Stimulated activated CD4-positive, alpha-beta T cell treated with anti-CD3 and anti-CD28 coated beads, Interleukin-4, amount 100 ng/mL, for 48 hours (primary cell): ENCODE measurements at regions not wholly inside any gene's neighbourhood (a gene's known extent, or its start where the extent isn't known, plus 50 kb on each side); places are given as distances from the start of the nearest gene placed in this dataset.
"Not testable (repeated sequence)": the region's sequence is repeated elsewhere in the genome, so short reads cannot be mapped to it uniquely, and the experiment has no call there.

Experiments
- DNase-seq, 2 donors: peaks; one replicate each; pipeline ENCODE4 v3.0.0-alpha.2; 2020; ENCODE audit warnings: low read depth in 2 of 2

DNA sequence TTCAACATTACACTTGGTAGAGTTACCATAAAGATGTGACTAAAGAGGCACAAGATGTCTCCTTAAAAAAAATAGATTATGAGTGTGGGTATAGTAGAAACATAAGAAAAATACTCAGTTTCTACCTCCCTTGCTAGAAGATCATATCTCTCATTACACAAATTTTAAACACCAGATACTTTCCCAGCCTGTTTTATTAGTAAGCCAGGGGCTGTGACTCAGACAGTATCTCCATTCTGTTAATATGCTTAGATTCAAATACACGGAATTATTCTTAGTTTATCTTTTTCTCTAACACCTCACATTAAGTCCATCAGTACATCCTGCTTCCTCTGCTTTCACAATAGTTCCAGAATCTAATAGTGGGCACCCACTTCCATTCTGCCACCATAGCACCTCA, 561.8 kb upstream of the ADAMTS5 start:
- no peak for DNase-seq

DNA sequence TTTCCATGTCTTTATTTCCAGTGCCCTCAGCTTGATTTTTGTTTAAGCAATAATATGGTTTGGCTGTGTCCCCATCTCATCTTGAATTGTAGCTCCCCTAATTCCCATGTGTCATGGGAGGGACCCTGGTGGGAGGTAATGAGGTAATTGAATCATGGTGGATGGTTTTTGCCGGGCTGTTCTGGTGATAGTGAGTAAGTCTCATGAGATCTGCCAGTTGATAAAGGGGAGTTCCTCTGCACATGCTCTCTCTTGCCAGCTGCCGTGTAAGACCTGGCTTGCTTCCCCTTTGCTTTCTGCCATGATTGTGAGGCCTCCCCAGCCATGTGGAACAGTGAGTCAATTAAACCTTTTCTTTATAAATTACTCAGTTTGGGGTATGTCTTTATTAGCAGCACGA, 559.6 kb upstream of the ADAMTS5 start:
- DNase-seq: no peak

DNA sequence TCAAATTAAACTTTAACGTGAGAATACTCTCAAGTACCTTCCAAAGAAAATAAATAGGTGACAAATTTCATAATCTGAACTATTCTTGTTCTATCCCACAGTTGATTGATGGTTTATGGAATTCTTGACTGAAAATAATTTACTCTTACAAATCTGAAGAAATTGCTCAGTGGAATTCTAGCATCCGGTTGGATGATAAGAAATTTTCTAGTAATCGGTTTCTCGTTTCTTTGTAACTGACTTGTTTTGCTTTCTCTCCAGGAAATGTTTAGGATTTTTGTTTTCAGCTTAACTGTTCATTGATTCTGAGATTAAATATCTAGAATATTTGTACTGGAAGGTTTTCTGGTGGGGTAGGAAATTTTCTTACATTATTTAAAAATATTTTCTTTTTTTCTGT, 558.9 kb upstream of the ADAMTS5 start:
- DNase-seq: no peak

GRCh38 chr21:27519361-27519760, 552.5 kb upstream of the ADAMTS5 start:
- DNase-seq: no peak

GRCh38 chr21:27517177-27517576, 550.3 kb upstream of the ADAMTS5 start:
- DNase-seq: not testable (repeated sequence)

DNA sequence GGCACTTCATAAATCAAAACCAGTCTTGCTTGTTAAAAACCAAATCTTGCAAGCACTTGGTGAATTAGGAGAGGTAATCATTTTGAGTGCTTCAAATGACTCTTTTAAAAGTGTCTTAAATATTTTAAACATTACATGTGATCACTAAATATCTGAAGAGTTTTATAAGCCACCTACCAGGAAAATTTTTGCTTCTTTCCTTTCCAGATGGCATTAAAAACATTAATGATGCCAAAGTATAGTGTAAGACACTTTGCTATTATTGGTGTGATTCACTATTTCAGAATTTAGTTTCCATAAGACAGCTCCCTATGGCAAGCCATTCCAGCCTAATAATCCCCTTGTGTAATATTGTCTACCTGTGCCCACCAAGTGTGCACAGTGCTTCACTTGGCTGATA, 548.8 kb upstream of the ADAMTS5 start:
- DNase-seq: no peak

DNA sequence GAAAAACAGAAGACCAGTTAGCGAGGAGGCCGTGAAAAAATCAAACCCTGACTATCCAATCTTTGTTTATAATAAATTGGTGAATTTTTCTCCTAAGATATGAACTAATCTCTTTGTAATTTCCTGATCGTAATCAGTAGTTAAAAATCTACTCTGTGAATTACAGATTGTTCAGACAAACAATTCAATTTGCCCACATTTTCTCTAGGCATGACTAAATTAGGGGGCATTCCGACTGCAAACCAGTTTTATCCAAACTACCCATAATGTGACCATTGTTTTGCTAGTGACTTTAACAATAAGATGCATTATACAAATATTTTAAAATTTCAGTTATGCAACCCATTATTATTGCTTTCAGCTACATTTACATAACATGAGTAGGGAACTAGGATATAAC, 546.9 kb upstream of the ADAMTS5 start:
- DNase-seq: no peak

DNA sequence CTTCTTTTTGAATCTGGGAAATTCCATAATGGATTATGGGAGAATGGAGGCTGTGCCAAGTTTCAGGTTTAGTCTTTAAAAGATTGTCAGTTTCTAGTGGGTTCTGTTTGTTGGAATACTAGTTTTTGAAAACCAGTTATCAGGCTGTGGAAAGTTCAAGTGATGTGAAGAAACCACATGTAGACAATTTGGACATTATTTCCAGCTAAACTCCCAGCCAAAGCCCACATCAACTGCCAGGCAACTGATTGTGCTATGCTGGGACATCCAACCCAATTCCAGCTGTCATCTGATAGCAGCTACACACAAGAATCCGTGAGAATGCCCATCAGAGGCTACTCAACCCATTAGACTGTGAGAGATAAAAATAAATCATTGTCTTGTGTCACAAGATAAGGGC, 546.1 kb upstream of the ADAMTS5 start:
- no peak for DNase-seq

DNA sequence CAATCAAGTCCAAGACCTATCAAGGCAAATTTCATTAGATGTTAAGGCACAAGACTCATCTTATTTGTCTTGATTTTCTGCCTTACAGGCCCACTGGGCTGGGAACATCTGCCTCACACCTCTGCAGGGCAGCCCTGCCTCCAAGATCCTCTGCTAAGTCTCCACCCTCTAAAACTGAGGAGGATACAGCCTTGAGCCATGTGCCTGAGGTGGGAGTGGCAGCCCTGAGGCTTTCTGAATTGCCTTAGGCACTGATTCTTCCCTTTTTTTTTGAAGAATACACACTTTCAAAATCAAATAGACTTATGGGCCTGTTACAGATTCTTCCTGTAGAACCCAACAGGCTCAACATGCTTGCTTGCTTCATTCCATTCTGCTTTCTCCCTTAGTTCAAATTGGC, 544.3 kb upstream of the ADAMTS5 start:
- no peak for DNase-seq

DNA sequence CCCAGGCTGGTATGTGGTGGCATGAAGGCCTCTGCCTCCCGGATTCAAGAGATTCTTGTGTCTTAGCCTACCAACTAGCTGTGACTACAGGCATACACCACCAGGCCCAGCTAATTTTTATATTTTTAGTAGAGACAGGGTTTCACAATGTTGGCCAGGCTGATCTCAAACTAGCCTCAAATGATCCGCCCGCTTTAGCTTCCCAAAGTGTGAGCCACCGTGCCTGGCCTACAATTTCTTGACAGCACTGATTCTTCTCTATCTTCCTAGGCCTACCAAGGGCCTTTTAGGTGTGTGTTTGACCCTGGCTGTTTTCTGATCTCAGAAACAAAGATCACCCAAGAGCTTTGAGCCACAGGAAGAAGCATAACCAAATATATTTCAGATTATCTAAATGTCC, 540.8 kb upstream of the ADAMTS5 start:
- DNase-seq: no peak

DNA sequence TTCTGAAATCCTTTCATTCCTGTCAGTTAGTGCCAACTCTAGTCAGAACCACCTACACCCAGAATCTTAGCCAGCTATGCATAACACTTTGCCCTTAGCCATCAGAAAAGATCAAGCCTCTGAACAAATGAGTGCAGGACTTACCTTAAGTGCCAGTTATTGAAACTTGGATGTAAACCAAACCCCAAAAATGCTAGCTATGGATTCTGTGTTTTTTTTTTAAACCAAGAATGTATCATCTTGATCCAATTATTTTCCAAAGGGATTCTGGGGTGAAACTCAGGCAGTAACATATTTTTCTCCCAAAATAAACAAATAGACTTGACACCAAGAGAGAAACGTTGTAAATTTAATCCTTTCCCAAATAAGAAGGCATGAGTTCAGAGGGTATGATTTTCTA, 538.6 kb upstream of the ADAMTS5 start:
- no peak for DNase-seq

GRCh38 chr21:27502801-27503200, 535.9 kb upstream of the ADAMTS5 start:
- no peak for DNase-seq

DNA sequence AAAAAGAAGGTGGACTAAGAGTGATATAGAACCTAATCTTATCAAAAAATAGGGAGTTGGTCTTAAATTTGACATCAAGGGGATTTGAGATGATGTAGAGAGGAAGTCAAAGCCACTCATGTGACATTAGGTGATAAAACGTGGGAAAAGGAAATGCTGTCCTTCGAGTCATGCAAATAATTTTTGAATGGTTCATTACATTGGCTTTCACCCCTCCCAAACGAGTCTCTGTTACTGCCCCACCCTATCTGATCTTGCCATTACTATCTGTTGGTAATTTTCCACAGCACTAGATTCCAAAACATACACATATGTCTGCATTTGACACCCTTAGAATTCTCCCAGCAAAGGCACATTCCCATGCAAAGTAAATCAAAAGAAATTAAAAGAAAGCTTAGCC, 531.1 kb upstream of the ADAMTS5 start:
- DNase-seq: no peak

DNA sequence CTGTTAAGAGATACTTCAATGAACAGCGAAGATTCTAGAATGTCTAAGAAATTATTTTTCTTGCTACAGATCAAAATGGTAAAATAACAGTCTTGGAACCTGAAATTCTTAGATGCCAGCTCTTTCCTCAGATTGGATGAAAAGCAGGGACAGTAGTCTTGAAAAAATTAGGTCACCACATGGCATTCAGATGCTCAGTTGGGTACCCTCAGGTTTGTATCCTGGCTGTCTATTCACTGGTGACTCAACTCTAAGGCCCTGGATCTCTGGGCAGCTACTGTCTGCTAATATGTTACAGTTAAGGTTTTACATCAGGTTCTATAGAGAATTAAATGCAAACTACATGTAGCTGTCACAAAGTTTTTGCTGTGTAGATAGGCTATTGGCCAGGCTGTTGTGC, 528.9 kb upstream of the ADAMTS5 start:
- no peak for DNase-seq

DNA sequence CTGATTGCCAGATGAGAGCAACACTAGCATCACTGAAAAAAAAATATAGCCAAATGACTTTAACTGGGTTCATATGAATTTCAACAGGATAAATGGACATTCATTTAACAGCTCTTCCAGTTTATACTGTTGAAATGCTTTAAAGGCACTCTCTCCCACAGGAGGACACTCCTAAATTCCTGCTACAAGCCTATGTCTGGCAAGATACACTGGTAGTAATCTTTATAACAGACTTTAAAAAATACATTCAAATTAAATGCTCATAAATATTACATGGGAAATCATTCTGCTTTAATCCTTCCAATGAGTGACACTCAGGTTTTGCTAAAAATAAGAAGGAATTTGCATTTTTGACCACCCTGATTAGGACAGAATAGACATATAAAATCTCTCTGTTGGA, 526.7 kb upstream of the ADAMTS5 start:
- no peak for DNase-seq

- DNase-seq: no peak
Measured at GRCh38 chr21:27487676-27488075, 520.8 kb upstream of the ADAMTS5 start.

GRCh38 chr21:27480841-27481261, 514.0 kb upstream of the ADAMTS5 start:
- DNase-seq: no peak

DNA sequence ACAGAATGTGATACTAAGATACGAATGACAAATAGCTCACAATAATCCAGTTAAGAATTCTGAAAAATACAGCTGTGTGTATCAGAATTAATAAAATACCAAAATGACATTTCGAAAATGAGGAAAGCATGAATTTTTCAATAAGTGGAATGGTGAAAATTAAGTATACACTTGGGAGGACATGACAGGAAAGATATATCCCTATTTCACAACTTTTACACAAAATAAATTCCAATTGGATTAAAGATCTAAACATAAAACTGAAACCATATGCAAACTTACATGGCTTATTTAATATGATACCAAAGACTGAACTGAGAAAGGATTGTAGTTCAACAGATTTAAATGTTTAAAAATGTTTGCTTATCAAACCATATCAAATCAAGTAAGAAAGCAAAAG, 510.4 kb upstream of the ADAMTS5 start:
- DNase-seq: no peak

DNA sequence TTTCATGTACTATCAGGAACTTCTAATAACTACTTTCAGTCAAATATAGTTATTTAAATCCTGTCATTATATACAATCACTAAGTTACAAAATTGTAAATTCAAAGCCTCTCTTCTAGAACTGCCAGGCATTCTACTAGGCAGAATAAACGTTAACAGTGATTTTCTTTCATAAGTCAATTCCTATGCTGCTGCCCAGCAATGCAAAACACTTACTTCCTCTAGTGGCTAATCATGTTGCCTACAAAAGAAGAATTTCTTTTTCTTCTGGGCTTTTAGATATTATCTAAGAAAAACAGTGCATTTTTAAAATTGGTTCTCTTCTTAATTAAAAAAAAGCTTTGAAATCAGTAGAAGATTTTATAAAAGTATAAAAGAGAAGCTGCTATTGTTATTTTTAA, 509.8 kb upstream of the ADAMTS5 start:
- DNase-seq: no peak

GRCh38 chr21:27475363-27475955, 508.6 kb upstream of the ADAMTS5 start:
- DNase-seq: no peak

DNA sequence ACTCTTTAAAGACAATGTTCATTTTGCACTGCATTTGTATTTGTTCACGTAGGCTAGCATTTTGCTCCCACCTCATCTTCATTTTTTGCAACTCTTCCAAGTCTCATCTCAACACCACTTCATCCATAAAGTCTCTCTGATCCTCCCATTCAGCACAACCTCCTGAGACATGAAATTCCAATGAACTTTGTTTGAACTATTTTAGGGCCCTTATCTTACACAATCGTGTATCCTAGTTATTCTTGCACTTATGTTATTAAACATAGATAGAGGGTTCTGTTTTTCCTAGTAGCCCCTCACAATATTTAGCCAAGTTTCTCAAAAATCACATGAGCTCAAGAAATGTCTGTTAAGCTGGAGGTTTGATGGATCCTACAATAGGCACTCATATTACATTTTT, 500.5 kb upstream of the ADAMTS5 start:
- DNase-seq: no peak

DNA sequence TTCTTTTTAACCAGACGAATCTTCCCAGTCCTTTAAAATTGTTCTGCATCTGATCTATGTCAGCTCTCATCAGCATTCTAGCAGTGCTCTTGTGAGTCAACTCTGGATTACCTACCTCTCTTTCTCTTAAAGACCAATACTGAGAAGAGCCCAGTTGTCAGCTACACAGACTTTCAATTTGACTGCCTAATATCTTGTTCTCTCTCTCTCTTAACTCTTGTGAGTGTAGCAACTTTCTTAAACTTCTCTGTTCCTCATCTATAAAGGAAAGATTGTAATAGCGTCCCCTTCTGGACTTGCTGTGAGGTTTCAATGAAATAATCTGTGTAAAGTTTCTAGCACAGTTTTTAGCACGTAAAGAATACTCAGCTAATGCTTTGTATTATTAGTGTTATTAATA, 499.3 kb upstream of the ADAMTS5 start:
- no peak for DNase-seq

- no peak for DNase-seq
Measured at GRCh38 chr21:27464648-27465047, 497.8 kb upstream of the ADAMTS5 start.

DNA sequence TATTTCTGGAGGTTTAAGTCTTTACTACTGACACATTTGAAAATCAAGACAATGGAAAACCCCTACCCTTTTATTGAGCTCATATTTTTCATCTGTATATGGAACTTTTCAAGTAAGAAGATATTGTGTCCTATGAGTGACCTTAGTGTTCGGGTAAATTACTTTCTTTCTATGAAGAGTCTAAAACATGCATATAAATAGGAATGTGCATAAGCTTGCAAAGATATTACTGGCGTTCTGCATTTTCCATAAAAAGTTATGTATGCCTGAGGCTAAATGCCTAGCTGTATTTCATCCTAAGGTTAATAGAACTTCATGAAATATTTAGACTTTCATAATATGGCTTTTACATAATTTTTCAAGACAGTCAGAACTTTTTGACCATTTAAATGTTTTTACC, 495.8 kb upstream of the ADAMTS5 start:
- no peak for DNase-seq

- no peak for DNase-seq
Measured at GRCh38 chr21:27454234-27454633, 487.3 kb upstream of the ADAMTS5 start.
